DMS53 treated with DMSO at 0.1 percent for 48 hours (cell line): ENCODE measurements at regions not wholly inside any gene's neighbourhood (a gene's known extent, or its start where the extent isn't known, plus 50 kb on each side); places are given as distances from the start of the nearest gene placed in this dataset.
"Not testable (repeated sequence)": the region's sequence is repeated elsewhere in the genome, so short reads cannot be mapped to it uniquely, and the experiment has no call there.

Experiments
- DNase-seq: peaks from one replicate; lab custom pipeline; 2025; ENCODE audit not compliant: unreplicated experiment; lab: John Stamatoyannopoulos, UW

DNA sequence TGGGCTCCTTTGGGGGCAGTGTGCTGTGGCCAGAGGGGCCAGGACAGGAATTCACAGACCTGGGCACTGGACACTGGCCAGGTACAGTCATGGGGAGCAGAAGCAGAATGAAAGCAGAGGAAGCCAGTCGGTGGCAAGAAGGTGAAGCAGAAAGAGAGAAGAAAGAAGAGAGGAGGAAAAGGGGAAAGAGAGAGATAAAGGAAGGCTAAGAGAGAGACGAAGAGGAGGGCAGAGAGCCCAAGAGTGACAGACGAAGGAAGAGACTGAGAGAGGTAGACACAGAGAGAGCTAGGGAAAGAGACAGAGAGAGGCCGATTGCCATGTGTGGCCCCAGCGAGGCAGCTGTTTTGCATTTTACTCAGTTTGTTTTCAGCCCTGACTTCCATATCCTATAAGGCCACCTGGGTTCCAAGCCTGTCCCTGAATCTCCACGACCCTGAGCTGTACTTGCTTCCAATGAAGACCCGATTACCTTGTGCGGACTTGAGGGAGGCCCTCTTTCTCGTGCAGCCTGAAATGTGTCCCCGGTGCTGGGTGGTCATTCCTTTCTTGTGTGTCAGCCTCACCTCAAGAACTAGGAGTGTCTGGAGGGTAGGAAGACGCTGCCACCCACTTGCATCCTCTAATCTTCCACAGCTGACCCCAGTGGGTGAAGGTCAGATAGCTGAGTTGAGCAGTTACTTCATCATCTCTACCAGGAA, 73.9 kb downstream of the LSM3 start:
- no peak for DNase-seq

DNA sequence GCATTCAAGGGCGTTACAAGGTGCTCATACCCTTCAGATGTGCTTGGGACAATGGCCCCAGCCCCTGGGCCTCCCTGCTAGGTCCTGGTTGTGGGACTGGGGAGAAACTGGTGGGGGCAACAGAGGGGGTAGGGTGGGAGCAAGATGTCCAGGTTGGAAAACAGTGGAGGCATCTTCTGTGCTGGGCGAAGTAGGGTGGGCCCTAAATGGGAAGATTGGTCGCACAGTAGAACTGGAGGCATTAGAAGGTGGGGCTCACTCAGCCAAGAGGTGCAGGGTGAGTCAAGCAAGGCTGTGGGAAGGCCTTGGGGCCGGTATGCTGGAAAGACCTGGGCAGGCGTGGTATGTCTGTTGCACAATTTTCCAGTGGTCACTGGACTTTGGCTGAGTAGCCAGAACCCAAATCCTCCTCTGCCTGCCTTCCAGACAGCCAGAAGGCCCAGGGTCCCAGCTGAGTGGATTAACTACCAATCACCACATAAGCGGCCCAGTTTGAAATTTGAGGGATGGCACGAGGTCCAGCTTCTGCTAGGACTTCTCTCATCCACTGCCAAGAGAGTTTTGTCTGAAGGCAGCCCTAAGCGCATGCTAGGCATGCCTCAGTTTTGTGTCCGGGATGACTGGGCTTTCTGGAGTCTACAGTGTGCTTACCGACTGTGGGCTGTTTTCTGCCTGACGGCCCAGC, 74.5 kb downstream of the LSM3 start:
- DNase-seq, result no peak

GRCh38 chr3:14253707-14254382, 75.2 kb downstream of the LSM3 start:
- DNase-seq, result no peak

DNA sequence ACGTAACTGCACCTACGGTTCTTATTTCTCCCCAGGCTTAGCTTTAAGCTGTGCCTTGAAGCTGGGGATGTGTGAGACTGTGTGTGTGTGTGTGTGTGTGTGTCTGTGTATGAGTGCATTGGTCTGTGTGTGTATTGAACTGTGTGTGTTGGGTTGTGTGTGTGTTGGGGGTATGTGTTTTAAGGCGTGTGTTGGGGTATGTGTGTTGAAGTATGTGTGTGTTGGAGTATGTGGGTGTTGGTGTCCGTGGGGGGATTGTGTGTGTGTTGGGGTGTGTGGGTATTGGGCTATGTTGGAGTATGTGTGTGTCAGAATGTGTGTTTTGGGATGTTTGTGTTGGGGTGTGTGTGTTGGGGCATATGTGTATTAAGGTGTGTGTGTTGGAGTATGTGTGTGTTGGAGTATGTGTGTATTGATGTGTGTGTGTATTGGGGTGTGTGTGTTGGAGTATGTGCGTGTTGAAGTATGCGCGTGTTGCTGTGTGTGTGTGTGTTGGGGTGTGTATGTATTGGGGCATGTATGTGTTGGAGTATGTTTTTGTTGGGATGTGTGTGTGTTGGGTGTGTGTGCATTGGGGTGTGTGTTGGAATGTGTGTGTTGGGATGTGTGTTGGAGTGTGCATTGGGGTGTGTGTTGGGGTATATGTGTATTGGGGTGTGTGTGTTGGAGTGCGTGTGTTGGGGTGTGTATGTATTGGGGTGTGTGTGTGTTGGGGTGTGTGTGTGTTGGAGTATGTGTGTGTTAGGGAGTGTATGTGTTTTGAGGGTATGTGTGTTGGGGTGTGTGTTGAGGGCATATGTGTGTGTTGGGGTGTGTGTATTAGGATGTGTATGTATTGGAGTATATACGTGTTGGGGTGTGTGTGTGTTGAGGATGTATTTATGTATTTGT, 76.4 kb downstream of the LSM3 start:
- DNase-seq, result no peak

GRCh38 chr3:14256046-14256445, 77.4 kb downstream of the LSM3 start:
- DNase-seq, result no peak

GRCh38 chr3:14256561-14257342, 78.1 kb downstream of the LSM3 start:
- peak; percentile 3 for DNase-seq

DNA sequence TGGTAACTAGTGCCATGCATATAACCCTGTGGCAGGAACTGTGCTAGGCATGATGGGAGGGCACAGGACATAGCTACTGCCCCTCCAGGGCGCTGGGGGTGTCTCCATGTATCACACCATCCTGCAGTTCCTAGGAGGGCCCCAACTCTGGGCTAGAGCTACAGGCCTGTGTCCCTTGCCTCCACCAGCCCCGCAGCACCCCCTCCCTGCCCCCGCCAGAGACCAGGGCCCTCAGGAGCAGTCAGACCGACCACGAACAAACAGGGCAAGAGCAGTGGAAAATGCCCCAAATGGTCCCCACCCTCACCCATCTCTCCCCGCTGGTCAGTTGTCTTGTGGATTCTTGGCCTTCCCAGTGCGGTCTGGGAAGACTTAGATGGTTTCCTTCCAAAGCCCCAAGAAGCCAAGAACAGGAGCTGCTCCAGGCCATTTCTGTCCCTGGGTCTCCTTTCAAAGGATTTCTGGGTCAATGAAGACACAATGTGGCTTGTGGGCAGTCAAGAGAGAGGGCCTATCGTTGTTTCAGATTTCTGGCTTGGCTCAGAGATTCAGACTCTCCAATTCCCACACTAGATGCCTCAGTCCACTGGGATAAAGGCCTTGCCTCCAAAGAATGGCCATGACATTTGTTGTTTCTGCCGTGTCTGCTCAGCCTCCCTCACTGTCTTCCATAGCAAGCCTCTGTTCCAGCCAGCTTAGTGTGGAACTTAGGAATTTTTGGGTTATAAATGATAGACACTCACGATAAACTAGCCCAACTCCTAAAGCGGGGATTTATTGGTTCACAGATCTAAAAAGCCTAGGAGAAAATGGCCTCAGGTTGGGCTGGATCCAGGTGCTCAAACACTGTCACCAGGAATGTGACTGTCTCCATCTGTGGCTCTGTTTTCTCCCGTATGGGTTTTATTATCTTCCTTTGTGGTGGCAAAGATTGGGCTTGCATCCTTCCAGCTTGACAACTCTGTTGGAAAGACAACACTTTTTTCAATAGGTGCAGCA, 80.6 kb downstream of the LSM3 start:
- DNase-seq, result no peak

DNA sequence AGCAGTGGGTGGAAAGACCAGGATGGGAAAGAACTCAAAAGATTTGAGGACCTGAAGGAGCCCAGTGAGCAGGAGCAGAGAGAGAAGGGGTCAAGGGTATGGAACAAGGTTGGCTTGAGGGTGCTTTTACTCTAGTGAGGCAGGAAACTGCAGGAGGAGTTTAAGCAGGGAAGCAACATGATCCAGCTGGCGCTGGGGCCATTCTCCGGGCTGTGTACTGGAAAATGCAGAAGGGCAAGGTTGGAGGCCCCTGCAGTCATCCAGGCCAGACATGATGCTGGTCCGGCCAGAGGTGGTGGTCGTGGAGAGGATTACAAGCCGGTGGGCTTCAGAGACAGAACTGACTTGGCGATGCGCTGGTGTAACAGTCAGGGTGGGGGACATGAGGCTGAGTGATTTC, 81.8 kb downstream of the LSM3 start:
- no peak for DNase-seq

GRCh38 chr3:14261229-14261628, 82.6 kb downstream of the LSM3 start:
- peak; percentile 18 for DNase-seq

DNA sequence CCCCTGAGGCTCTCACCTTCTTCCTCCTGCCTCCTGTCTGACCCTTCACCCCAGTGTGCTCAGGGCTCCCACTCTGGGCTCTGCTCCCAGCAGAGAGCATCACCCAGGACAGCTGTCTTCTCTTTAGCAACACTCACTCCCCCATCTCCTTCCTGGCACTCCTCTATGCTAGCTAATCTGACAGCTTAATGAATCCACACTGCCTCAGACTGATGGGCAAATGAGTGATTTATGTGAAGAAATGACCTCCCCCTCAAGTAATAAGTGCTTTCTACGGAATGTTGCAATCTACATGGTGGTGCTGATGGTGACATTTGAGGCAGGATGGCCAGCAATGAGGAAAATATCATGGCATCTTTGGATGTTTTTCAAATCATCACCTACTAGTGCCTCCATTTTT, 83.6 kb downstream of the LSM3 start:
- no peak for DNase-seq

DNA sequence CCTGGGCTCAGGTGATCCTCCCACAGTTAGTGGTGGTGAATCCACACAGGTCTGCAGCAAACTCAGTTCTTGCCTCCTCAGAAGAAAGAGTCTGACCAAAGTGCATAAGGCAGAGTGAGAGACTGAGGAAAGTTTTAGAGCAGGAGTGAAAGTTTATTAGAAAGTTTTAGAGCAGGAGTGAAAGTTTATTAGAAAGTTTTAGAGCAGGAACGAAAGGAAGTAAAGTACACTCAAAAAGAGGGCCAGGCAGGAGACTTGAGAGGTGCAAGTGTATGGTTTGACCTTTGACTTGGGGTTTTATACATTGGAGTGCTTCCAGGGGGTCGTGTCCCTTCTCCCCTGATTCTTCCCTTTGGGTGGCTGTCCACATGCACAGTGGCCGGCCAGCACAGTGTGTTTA, 84.2 kb downstream of the LSM3 start:
- no peak for DNase-seq

GRCh38 chr3:14263317-14264005, 84.8 kb downstream of the LSM3 start:
- no peak for DNase-seq

- DNase-seq, result peak; percentile 78
Measured at GRCh38 chr3:14265246-14265962, 86.8 kb downstream of the LSM3 start.

- no peak for DNase-seq
Measured at GRCh38 chr3:14266361-14266760, 87.7 kb downstream of the LSM3 start.

DNA sequence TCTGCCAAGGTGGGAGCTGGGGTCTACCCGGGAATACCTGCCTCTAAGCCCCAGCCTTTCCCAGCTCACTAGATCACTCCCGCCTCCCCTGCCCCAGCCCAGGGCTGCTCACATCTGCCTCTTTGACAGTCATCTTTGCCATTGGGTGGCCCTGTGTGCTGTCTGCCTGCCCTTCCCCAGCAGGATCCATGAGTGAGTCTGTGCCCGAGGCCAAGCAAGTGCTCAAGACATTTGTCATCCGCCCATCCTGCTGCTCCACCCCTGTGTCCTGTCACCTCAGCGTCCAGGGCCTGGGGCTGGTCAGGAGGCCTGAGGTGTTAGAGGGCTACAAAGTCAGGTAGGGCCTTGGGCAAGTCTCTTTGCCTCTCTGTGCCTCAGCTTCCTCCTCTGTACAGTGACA, 89.4 kb downstream of the LSM3 start:
- no peak for DNase-seq

- no peak for DNase-seq
Measured at GRCh38 chr3:14268897-14269296, 90.3 kb downstream of the LSM3 start.

GRCh38 chr3:14272041-14272958, 93.7 kb downstream of the LSM3 start:
- not testable (repeated sequence) for DNase-seq
